ENCODE measurements at regions not wholly inside any gene's neighbourhood (a gene's known extent, or its start where the extent isn't known, plus 50 kb on each side); places are given as distances from the start of the nearest gene placed in this dataset.

- H3K27ac ChIP-seq (ENCODE audit: low read depth in 1 of 2, low read length in 1 of 2), result no peak overlapping the region
- H3K36me3 ChIP-seq (ENCODE audit: control insufficient read depth in 2 of 2, insufficient read depth in 2 of 2, low read length in 1 of 2), result no peaks in the 10 kb centered on the region
- no peak for DNase-seq (ENCODE audit: low read depth in 6 of 9, low spot score in 9 of 9)
- H3K9me3 ChIP-seq (ENCODE audit: control insufficient read depth in 2 of 2, insufficient read depth in 1 of 2, low read length in 1 of 2), result no peaks in the 10 kb centered on the region
- no peak overlapping the region for H3K4me3 ChIP-seq (ENCODE audit: low read length in 2 of 2)
- no peaks in the 10 kb centered on the region for H3K27me3 ChIP-seq (ENCODE audit: control insufficient read depth in 2 of 2, insufficient read depth in 1 of 2, low read length in 1 of 2)
- WGBS, result 97% methylated on average over 1 of the region's 1 CpG
- peaks cover 2 to 6% of the 10 kb centered on the region in 2 donors for H3K4me1 ChIP-seq (ENCODE audit: control insufficient read depth in 2 of 2, insufficient read depth in 2 of 2, low read length in 2 of 2)
Measured at GRCh38 chr11:109986488-109986887, 106.7 kb upstream of the ZC3H12C start.

GRCh38 chr11:109991835-109992234, 101.4 kb upstream of the ZC3H12C start:
- no peaks in the 10 kb centered on the region for H3K4me1 ChIP-seq (ENCODE audit: control insufficient read depth in 2 of 2, insufficient read depth in 2 of 2, low read length in 2 of 2)
- H3K27ac ChIP-seq (ENCODE audit: low read depth in 1 of 2, low read length in 1 of 2), result no peak overlapping the region
- no peaks in the 10 kb centered on the region for H3K9me3 ChIP-seq (ENCODE audit: control insufficient read depth in 2 of 2, insufficient read depth in 1 of 2, low read length in 1 of 2)
- H3K4me3 ChIP-seq (ENCODE audit: low read length in 2 of 2), result no peak overlapping the region
- no peak for DNase-seq (ENCODE audit: low read depth in 6 of 9, low spot score in 9 of 9)
- no peaks in the 10 kb centered on the region for H3K36me3 ChIP-seq (ENCODE audit: control insufficient read depth in 2 of 2, insufficient read depth in 2 of 2, low read length in 1 of 2)
- no peaks in the 10 kb centered on the region for H3K27me3 ChIP-seq (ENCODE audit: control insufficient read depth in 2 of 2, insufficient read depth in 1 of 2, low read length in 1 of 2)
- 99% methylated on average over 1 of the region's 1 CpG for WGBS

- 99% methylated on average over 1 of the region's 1 CpG for WGBS
- H3K27me3 ChIP-seq (ENCODE audit: control insufficient read depth in 2 of 2, insufficient read depth in 1 of 2, low read length in 1 of 2), result no peaks in the 10 kb centered on the region
Measured at GRCh38 chr11:109993786-109994185, 99.4 kb upstream of the ZC3H12C start.

GRCh38 chr11:109994907-109995306, 98.3 kb upstream of the ZC3H12C start:
- Histone ChIP-seq H3K4me1 (ENCODE audit: control insufficient read depth in 2 of 2, insufficient read depth in 2 of 2, low read length in 2 of 2) (no peaks in the 10 kb centered on the region), H3K4me3 (ENCODE audit: low read length in 2 of 2) (no peak overlapping the region), H3K9me3 (ENCODE audit: control insufficient read depth in 2 of 2, insufficient read depth in 1 of 2, low read length in 1 of 2) (no peaks in the 10 kb centered on the region), H3K27me3 (ENCODE audit: control insufficient read depth in 2 of 2, insufficient read depth in 1 of 2, low read length in 1 of 2) (no peaks in the 10 kb centered on the region), H3K36me3 (ENCODE audit: control insufficient read depth in 2 of 2, insufficient read depth in 2 of 2, low read length in 1 of 2) (no peaks in the 10 kb centered on the region), H3K27ac (ENCODE audit: low read depth in 1 of 2, low read length in 1 of 2) (no peak overlapping the region)
- no peak for DNase-seq (ENCODE audit: low read depth in 6 of 9, low spot score in 9 of 9)
- WGBS, result 81% methylated on average over 6 of the region's 6 CpGs

More at GRCh38 chr11:109993786-109994185, 99.4 kb upstream of the ZC3H12C start:
- Histone ChIP-seq H3K4me3 (ENCODE audit: low read length in 2 of 2) (no peak overlapping the region), H3K4me1 (ENCODE audit: control insufficient read depth in 2 of 2, insufficient read depth in 2 of 2, low read length in 2 of 2) (no peaks in the 10 kb centered on the region), H3K36me3 (ENCODE audit: control insufficient read depth in 2 of 2, insufficient read depth in 2 of 2, low read length in 1 of 2) (no peaks in the 10 kb centered on the region), H3K27ac (ENCODE audit: low read depth in 1 of 2, low read length in 1 of 2) (no peak overlapping the region), H3K9me3 (ENCODE audit: control insufficient read depth in 2 of 2, insufficient read depth in 1 of 2, low read length in 1 of 2) (no peaks in the 10 kb centered on the region)
- no peak for DNase-seq (ENCODE audit: low read depth in 6 of 9, low spot score in 9 of 9)

- no peak for DNase-seq (ENCODE audit: low read depth in 6 of 9, low spot score in 9 of 9)
- no peak overlapping the region for H3K4me3 ChIP-seq (ENCODE audit: low read length in 2 of 2)
- H3K36me3 ChIP-seq (ENCODE audit: control insufficient read depth in 2 of 2, insufficient read depth in 2 of 2, low read length in 1 of 2), result no peaks in the 10 kb centered on the region
Measured at GRCh38 chr11:109996060-109996459, 97.1 kb upstream of the ZC3H12C start.

GRCh38 chr11:109998921-109999320, 94.3 kb upstream of the ZC3H12C start:
- no peaks in the 10 kb centered on the region for H3K4me1 ChIP-seq (ENCODE audit: control insufficient read depth in 2 of 2, insufficient read depth in 2 of 2, low read length in 2 of 2)
- no peaks in the 10 kb centered on the region for H3K9me3 ChIP-seq (ENCODE audit: control insufficient read depth in 2 of 2, insufficient read depth in 1 of 2, low read length in 1 of 2)
- no peaks in the 10 kb centered on the region for H3K27me3 ChIP-seq (ENCODE audit: control insufficient read depth in 2 of 2, insufficient read depth in 1 of 2, low read length in 1 of 2)
- H3K4me3 ChIP-seq (ENCODE audit: low read length in 2 of 2), result no peak overlapping the region
- WGBS, result 95% methylated on average over 3 of the region's 3 CpGs
- no peak for DNase-seq (ENCODE audit: low read depth in 6 of 9, low spot score in 9 of 9)
- no peak overlapping the region for H3K27ac ChIP-seq (ENCODE audit: low read depth in 1 of 2, low read length in 1 of 2)
- no peaks in the 10 kb centered on the region for H3K36me3 ChIP-seq (ENCODE audit: control insufficient read depth in 2 of 2, insufficient read depth in 2 of 2, low read length in 1 of 2)

More at GRCh38 chr11:109996060-109996459, 97.1 kb upstream of the ZC3H12C start:
- Histone ChIP-seq H3K27ac (ENCODE audit: low read depth in 1 of 2, low read length in 1 of 2) (no peak overlapping the region), H3K4me1 (ENCODE audit: control insufficient read depth in 2 of 2, insufficient read depth in 2 of 2, low read length in 2 of 2) (no peaks in the 10 kb centered on the region), H3K9me3 (ENCODE audit: control insufficient read depth in 2 of 2, insufficient read depth in 1 of 2, low read length in 1 of 2) (no peaks in the 10 kb centered on the region), H3K27me3 (ENCODE audit: control insufficient read depth in 2 of 2, insufficient read depth in 1 of 2, low read length in 1 of 2) (no peaks in the 10 kb centered on the region)

- Histone ChIP-seq H3K27me3 (ENCODE audit: control insufficient read depth in 2 of 2, insufficient read depth in 1 of 2, low read length in 1 of 2) (no peaks in the 10 kb centered on the region), H3K9me3 (ENCODE audit: control insufficient read depth in 2 of 2, insufficient read depth in 1 of 2, low read length in 1 of 2) (no peaks in the 10 kb centered on the region), H3K27ac (ENCODE audit: low read depth in 1 of 2, low read length in 1 of 2) (no peak overlapping the region), H3K4me1 (ENCODE audit: control insufficient read depth in 2 of 2, insufficient read depth in 2 of 2, low read length in 2 of 2) (no peaks in the 10 kb centered on the region), H3K36me3 (ENCODE audit: control insufficient read depth in 2 of 2, insufficient read depth in 2 of 2, low read length in 1 of 2) (no peaks in the 10 kb centered on the region), H3K4me3 (ENCODE audit: low read length in 2 of 2) (no peak overlapping the region)
- 64% methylated on average over 6 of the region's 6 CpGs for WGBS
- DNase-seq (ENCODE audit: low read depth in 6 of 9, low spot score in 9 of 9), result peak in 1 of 9 donors; percentile 19
Measured at GRCh38 chr11:110000031-110000502, 93.1 kb upstream of the ZC3H12C start.

DNA sequence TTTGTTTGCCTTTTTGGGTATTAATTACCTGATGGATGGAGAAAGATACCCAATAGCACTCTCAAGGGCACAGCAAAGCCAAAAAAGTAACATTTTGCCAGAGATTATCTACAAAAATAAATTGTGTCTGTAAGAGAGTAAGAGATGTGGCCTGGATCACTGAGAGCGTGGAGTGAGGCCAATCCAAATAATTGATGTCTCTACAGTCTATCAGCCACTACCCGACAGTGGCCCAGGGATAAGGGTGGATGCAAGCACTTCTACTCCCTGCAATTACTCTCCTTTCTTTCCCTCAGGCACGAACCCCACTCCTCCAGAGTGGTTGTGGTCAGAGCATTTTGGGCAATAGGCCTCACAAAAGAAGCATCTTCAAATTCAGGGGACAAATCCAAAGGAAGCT, 92.3 kb upstream of the ZC3H12C start:
- Histone ChIP-seq H3K4me3 (ENCODE audit: low read length in 2 of 2) (no peak overlapping the region), H3K27ac (ENCODE audit: low read depth in 1 of 2, low read length in 1 of 2) (no peak overlapping the region), H3K4me1 (ENCODE audit: control insufficient read depth in 2 of 2, insufficient read depth in 2 of 2, low read length in 2 of 2) (no peaks in the 10 kb centered on the region), H3K9me3 (ENCODE audit: control insufficient read depth in 2 of 2, insufficient read depth in 1 of 2, low read length in 1 of 2) (no peaks in the 10 kb centered on the region), H3K36me3 (ENCODE audit: control insufficient read depth in 2 of 2, insufficient read depth in 2 of 2, low read length in 1 of 2) (no peaks in the 10 kb centered on the region), H3K27me3 (ENCODE audit: control insufficient read depth in 2 of 2, insufficient read depth in 1 of 2, low read length in 1 of 2) (no peaks in the 10 kb centered on the region)
- DNase-seq (ENCODE audit: low read depth in 6 of 9, low spot score in 9 of 9), result no peak
- 93% methylated on average over 3 of the region's 3 CpGs for WGBS

GRCh38 chr11:110003426-110003825, 89.8 kb upstream of the ZC3H12C start:
- no peaks in the 10 kb centered on the region for H3K4me1 ChIP-seq (ENCODE audit: control insufficient read depth in 2 of 2, insufficient read depth in 2 of 2, low read length in 2 of 2)
- H3K36me3 ChIP-seq (ENCODE audit: control insufficient read depth in 2 of 2, insufficient read depth in 2 of 2, low read length in 1 of 2), result no peaks in the 10 kb centered on the region
- H3K4me3 ChIP-seq (ENCODE audit: low read length in 2 of 2), result no peak overlapping the region
- no peaks in the 10 kb centered on the region for H3K9me3 ChIP-seq (ENCODE audit: control insufficient read depth in 2 of 2, insufficient read depth in 1 of 2, low read length in 1 of 2)
- no peak overlapping the region for H3K27ac ChIP-seq (ENCODE audit: low read depth in 1 of 2, low read length in 1 of 2)
- H3K27me3 ChIP-seq (ENCODE audit: control insufficient read depth in 2 of 2, insufficient read depth in 1 of 2, low read length in 1 of 2), result no peaks in the 10 kb centered on the region
- no peak for DNase-seq (ENCODE audit: low read depth in 6 of 9, low spot score in 9 of 9)
- 98% methylated on average over 3 of the region's 3 CpGs for WGBS

- no peak for DNase-seq (ENCODE audit: low read depth in 6 of 9, low spot score in 9 of 9)
- 99% methylated on average over 1 of the region's 1 CpG for WGBS
- Histone ChIP-seq H3K27me3 (ENCODE audit: control insufficient read depth in 2 of 2, insufficient read depth in 1 of 2, low read length in 1 of 2) (no peaks in the 10 kb centered on the region), H3K9me3 (ENCODE audit: control insufficient read depth in 2 of 2, insufficient read depth in 1 of 2, low read length in 1 of 2) (no peaks in the 10 kb centered on the region), H3K4me3 (ENCODE audit: low read length in 2 of 2) (no peak overlapping the region), H3K36me3 (ENCODE audit: control insufficient read depth in 2 of 2, insufficient read depth in 2 of 2, low read length in 1 of 2) (no peaks in the 10 kb centered on the region), H3K4me1 (ENCODE audit: control insufficient read depth in 2 of 2, insufficient read depth in 2 of 2, low read length in 2 of 2) (no peaks in the 10 kb centered on the region), H3K27ac (ENCODE audit: low read depth in 1 of 2, low read length in 1 of 2) (no peak overlapping the region)
Measured at GRCh38 chr11:110011595-110011994, 81.6 kb upstream of the ZC3H12C start.

Measured in thymus (tissue), 11 donors.